ENCODE measurements at regions not wholly inside any gene's neighbourhood (a gene's known extent, or its start where the extent isn't known, plus 50 kb on each side); places are given as distances from the start of the nearest gene placed in this dataset.
"Not testable (repeated sequence)": the region's sequence is repeated elsewhere in the genome, so short reads cannot be mapped to it uniquely, and the experiment has no call there.

DNA sequence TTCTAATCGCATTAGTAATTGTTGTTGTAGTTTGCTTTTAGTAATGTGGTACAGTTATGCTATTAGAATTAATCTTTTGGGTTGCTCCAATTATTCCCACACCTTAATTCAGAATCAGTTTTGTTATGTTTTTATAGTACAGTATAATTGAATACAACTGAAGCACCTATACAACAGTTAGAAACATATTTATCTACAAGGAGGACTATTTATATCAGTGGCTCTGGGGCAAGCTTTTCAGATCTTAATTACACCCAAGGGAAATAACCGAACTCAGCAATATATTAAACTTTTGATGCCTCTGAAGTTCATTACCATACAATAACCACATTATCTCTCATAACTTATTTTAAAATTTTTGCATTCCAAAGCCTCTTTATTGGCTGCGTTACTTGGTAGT, 74.4 kb downstream of the LHX9 start:
- no peak for ATAC-seq
- intact Hi-C loops (cut with DNase I; ENCODE audit: low total_unique reads) = no loop called here
- TF ChIP-seq POLR2A (IDR thresholded peaks at IDR 0.05) = no peak
- TF ChIP-seq, protein P1, sequence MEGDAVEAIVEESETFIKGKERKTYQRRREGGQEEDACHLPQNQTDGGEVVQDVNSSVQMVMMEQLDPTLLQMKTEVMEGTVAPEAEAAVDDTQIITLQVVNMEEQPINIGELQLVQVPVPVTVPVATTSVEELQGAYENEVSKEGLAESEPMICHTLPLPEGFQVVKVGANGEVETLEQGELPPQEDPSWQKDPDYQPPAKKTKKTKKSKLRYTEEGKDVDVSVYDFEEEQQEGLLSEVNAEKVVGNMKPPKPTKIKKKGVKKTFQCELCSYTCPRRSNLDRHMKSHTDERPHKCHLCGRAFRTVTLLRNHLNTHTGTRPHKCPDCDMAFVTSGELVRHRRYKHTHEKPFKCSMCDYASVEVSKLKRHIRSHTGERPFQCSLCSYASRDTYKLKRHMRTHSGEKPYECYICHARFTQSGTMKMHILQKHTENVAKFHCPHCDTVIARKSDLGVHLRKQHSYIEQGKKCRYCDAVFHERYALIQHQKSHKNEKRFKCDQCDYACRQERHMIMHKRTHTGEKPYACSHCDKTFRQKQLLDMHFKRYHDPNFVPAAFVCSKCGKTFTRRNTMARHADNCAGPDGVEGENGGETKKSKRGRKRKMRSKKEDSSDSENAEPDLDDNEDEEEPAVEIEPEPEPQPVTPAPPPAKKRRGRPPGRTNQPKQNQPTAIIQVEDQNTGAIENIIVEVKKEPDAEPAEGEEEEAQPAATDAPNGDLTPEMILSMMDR (IDR thresholded peaks at IDR 0.05 in 4 of 5, conservative IDR thresholded peaks at IDR 0.05 in 1 of 5) = no peak
- in situ Hi-C loops (cut with MboI; ENCODE audit: low sequenced_read_pairs in 4 of 4) = no loop called here
- no peaks in the 10 kb centered on the region for H3K36me3 ChIP-seq
- no peak for DNase-seq
- no peaks in the 10 kb centered on the region for H3K4me1 ChIP-seq
- no peak overlapping the region for H3K27ac ChIP-seq
- H3K4me3 ChIP-seq = no peak overlapping the region
- H3K9me3 ChIP-seq = no peaks in the 10 kb centered on the region
- no peaks in the 10 kb centered on the region for H3K27me3 ChIP-seq

DNA sequence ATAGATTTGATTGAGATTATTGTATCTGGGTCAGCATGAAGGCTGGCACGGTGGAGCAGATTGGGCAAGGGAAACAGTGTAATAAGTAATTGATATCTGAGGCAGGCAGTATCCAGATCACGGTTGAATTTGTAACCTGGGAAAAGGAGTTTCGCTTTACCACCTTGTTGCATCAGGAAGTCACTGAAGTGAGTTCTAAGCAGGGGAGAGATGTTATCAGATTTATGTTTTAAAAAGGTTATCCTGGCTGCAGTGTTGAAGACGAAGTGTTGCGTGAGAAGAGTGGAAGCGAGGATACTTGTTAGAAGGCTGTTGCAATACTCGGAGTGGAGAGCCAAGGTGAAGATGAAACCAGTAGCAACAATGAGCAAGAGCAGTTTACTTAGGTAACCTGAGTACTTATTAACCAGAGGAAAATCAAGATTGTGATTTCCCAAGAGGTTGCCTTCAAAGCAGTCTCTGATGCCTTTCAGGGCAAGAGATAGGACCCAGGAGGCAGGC, 77.8 kb downstream of the LHX9 start:
- intact Hi-C loops (cut with DNase I; ENCODE audit: low total_unique reads) (no loop called here), in situ Hi-C loops (cut with MboI; ENCODE audit: low sequenced_read_pairs in 4 of 4) (no loop called here)
- no peaks in the 10 kb centered on the region for H3K4me1 ChIP-seq
- no peak overlapping the region for H3K27ac ChIP-seq
- H3K27me3 ChIP-seq = no peaks in the 10 kb centered on the region
- H3K4me3 ChIP-seq = no peak overlapping the region
- no peak for TF ChIP-seq POLR2A (IDR thresholded peaks at IDR 0.05)
- TF ChIP-seq, protein P1 (IDR thresholded peaks at IDR 0.05 in 4 of 5, conservative IDR thresholded peaks at IDR 0.05 in 1 of 5) = no peak
- no peaks in the 10 kb centered on the region for H3K9me3 ChIP-seq
- no peak for ATAC-seq
- no peak for DNase-seq
- H3K36me3 ChIP-seq = no peaks in the 10 kb centered on the region

DNA sequence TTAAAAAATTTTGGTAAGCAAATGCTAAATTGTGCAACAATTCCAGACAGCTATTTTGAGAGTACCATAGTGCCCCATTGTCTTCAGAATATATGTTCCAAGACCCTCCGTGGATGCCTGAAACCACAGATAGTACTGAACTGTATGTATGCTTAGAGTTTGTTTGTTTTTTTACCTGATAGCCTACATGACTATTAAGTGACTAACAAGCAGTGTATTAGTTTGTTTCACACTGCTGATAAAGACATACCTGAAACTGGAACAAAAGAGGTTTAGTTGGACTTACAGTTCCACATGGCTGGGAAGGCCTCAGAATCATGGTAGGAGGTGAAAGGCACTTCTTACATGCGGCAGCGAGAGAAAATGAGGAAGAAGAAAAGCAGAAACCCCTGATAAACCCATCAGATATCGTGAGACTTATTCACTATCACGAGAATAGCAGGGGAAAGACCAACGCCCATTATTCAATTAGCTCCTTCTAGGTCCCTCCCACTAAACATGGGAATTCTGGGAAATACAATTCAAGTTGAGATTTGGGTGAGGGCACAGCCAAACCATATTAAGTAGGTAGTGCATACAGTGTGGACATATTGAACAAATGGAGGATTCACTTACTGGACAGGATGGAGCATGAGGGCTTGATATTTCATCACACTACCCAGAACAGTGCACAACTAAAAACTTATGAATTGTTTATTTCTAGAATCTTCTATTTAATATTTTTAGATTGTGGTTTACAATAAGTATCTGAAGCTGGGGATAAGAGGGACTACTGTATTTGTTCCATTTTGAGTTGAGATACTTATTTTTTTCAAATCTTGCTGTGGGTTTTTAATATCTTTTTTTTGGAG, 78.5 kb downstream of the LHX9 start:
- Histone ChIP-seq H3K27me3 (no peaks in the 10 kb centered on the region), H3K27ac (no peak overlapping the region), H3K9me3 (no peaks in the 10 kb centered on the region), H3K4me1 (no peaks in the 10 kb centered on the region), H3K4me3 (no peak overlapping the region), H3K36me3 (no peaks in the 10 kb centered on the region)
- intact Hi-C loops (cut with DNase I; ENCODE audit: low total_unique reads) = no loop called here
- TF ChIP-seq, protein P1 (IDR thresholded peaks at IDR 0.05 in 4 of 5, conservative IDR thresholded peaks at IDR 0.05 in 1 of 5) = no peak
- TF ChIP-seq POLR2A (IDR thresholded peaks at IDR 0.05) = no peak
- ATAC-seq (no peak), DNase-seq (no peak)
- in situ Hi-C loops (cut with MboI; ENCODE audit: low sequenced_read_pairs in 4 of 4) = no loop called here

DNA sequence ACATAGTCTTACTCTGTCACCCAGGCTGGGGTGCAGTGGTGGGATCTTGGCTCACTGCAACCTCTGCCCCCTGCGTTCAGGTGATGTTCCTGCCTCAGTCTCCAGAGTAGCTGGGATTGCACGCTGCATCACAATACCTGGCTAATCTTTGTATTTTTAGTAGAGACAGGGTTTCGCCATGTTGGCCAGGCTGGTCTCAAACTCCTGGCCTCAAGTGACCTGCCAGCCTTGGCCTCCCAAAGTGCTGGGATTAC, 79.0 kb downstream of the LHX9 start:
- intact Hi-C loops (cut with DNase I; ENCODE audit: low total_unique reads); H3K4me1 ChIP-seq; H3K9me3 ChIP-seq; H3K27ac ChIP-seq; in situ Hi-C loops (cut with MboI; ENCODE audit: low sequenced_read_pairs in 4 of 4); DNase-seq; ATAC-seq; H3K4me3 ChIP-seq; H3K36me3 ChIP-seq; H3K27me3 ChIP-seq: not testable (repeated sequence)

DNA sequence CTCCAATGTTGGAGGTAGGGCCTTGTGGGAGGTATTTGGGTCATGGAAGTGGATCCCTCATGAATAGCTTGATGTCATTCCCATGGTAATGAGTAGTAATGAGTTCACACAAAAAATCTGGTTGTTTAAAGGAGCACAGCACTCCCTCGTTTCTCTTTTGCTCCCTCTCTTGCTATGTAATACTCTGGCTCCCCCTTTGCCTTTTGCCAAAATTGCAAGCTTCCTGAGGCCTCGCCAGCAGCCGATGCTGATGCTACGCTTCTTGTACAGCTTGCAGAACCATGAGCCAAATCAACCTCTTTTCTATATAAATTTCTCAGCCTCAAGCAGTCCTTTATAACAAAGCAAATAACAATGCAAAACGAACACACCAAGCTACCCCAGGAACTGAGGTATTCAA, 80.9 kb downstream of the LHX9 start:
- in situ Hi-C loops (cut with MboI; ENCODE audit: low sequenced_read_pairs in 4 of 4) = no loop called here

More for the DNA sequence above, 80.9 kb downstream of the LHX9 start:
- TF ChIP-seq POLR2A (IDR thresholded peaks at IDR 0.05) = no peak
- TF ChIP-seq, protein P1 (IDR thresholded peaks at IDR 0.05 in 4 of 5, conservative IDR thresholded peaks at IDR 0.05 in 1 of 5) = no peak
- no peaks in the 10 kb centered on the region for H3K9me3 ChIP-seq
- no peak overlapping the region for H3K27ac ChIP-seq
- no peak overlapping the region for H3K4me3 ChIP-seq
- no peak for ATAC-seq
- DNase-seq = no peak
- no peaks in the 10 kb centered on the region for H3K4me1 ChIP-seq
- no peaks in the 10 kb centered on the region for H3K27me3 ChIP-seq
- no peaks in the 10 kb centered on the region for H3K36me3 ChIP-seq
- intact Hi-C loops (cut with DNase I; ENCODE audit: low total_unique reads) = no loop called here
